Heart left ventricle (tissue), 16 donors: ENCODE measurements at regions not wholly inside any gene's neighbourhood (a gene's known extent, or its start where the extent isn't known, plus 50 kb on each side); places are given as distances from the start of the nearest gene placed in this dataset.

Experiments
- ATAC-seq, 4 donors: fragments of 200-7000 bp; cut with Tn5 transposase; one replicate each; pipeline ENCODE4 v1.9.1; 2020 to 2022; ENCODE audit warnings: moderate library complexity in 4 of 4, mild to moderate bottlenecking in 3 of 4, moderate number of reproducible peaks in 1 of 4
- DNase-seq, 5 donors: peaks; one replicate each; pipeline ENCODE4 v3.0.0-alpha.2; 2020
- H3K27ac ChIP-seq, 12 donors: fragments of 200-600 bp; sonication (generic) in 4 of 12; one replicate each; pipeline versions ENCODE4 v1.5.0 to v1.8.0; 2016 to 2022; ENCODE audit warnings: mild to moderate bottlenecking in 2 of 12
- H3K27me3 ChIP-seq, 9 donors: fragments of 200-600 bp; sonication (generic) in 2 of 9; one replicate each; pipeline versions ENCODE4 v1.5.1 to v1.8.0; 2016 to 2022; ENCODE audit warnings: mild to moderate bottlenecking in 3 of 9
- H3K36me3 ChIP-seq, 9 donors: fragments of 200-600 bp; sonication (generic) in 2 of 9; one replicate each; pipeline versions ENCODE4 v1.5.0 to v1.8.0; 2018 to 2022; ENCODE audit warnings: mild to moderate bottlenecking in 2 of 9
- H3K4me1 ChIP-seq, 12 donors: fragments of 200-600 bp; sonication (generic) in 4 of 12; one replicate each; pipeline versions ENCODE4 v1.5.0 to v1.8.0; 2016 to 2022; ENCODE audit warnings: mild to moderate bottlenecking in 3 of 12
- H3K4me3 ChIP-seq, 12 donors: fragments of 200-600 bp; sonication (generic) in 4 of 12; one replicate each; pipeline versions ENCODE4 v1.5.0 to v1.8.0; 2017 to 2022; ENCODE audit warnings: mild to moderate bottlenecking in 9 of 12, moderate library complexity in 4 of 12
- H3K9me3 ChIP-seq, 12 donors: fragments of 200-600 bp; sonication (generic) in 4 of 12; one replicate each; pipeline versions ENCODE4 v1.5.0 to v1.8.0; 2016 to 2022; ENCODE audit warnings: mild to moderate bottlenecking in 1 of 12
- POLR2A ChIP-seq, 2 donors: fragments of 450-650 bp; IDR thresholded peaks; one replicate each; pipeline ENCODE4 v1.6.1; 2017; ENCODE audit warnings: antibody characterized with exemption in 2 of 2, mild to moderate bottlenecking in 2 of 2, moderate library complexity in 2 of 2
- WGBS, 4 donors: extraction: QIAGEN DNeasy Blood & Tissue Kit in 2 of 4; methylation state at CpG; one replicate each; pipeline versions ENCODE4 v1.1.5 to v1.1.7; 2013 to 2018; 5-methylcytosine and 5-hydroxymethylcytosine counted together
- intact Hi-C, 10 donors: fragments of 100-400 bp; cut with DNase I; formaldehyde crosslinking; loops; one replicate each; pipeline versions ENCODE4 v1.11.1 to v1.14.2; 2022
- TF ChIP-seq, protein P1 (sequence below), 12 donors: fragments of 200-600 bp; sonication (generic) in 4 of 12; IDR thresholded peaks; one replicate each; pipeline versions ENCODE4 v1.5.0 to v1.8.0; 2018 to 2022; ENCODE audit warnings: antibody characterized with exemption in 12 of 12, mild to moderate bottlenecking in 5 of 12
- donor health status: ischemic (EF 13 %, LVEDD 7.1; RV severe dilation, severe dysfunction).
- donor health status: healthy with polysubstance abuse.
- donor health status: DM: no; HTN: yes; CAD: no.
- donor health status: DM: no; HTN: no; CAD: no.
- donor health status: ischemic (EF 25% LVEDD 6.9; RV normal size, moderate dysfunction).
- donor health status: ischemic (EF 25% LVEDD 5.7; RV mildly dilated, moderate dysfunction).
- donor health status: healthy.
- donor health status: DM: yes; HTN: yes; CAD: no.
- donor health status: ischemic (EF 35%, LVEDD 5.7; RV mildly dilated, moderate dysfunction).
- donor health status: nonischemic (EF 11% LVEDD 7.7; RV severe dilation, severe dysfunction).
- donor health status: DM: yes; HTN: yes; CAD: no.
- donor health status: PGD.
- donor health status: ischemic (EF 29% LVEDD 5.4; RV normal size, mild dysfunction).
- donor health status: nonischemic (EF 23%, LVEDD 6.1; RV moderate dilation, normal function).

DNA sequence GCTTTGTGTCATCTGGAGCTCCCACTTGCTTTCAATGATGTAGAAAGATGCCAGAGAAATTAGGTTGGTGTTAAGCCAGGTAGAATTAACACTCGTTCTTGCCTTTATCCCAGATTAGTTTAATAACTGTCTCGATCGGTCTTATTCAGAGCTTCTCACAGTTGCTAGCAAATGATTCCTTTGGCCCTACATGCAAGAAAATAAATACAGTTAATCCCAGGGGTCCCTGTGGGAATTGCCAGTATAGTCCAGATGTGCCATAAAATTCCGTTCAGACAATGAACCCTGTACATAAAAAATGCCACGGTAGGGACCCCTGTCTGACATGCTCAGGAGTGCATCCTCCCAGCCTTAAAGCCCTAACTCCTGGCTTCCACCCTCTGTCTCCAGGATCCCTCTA is 207.5 kb downstream of the ARHGAP12 start:
- TF ChIP-seq POLR2A (IDR thresholded peaks at IDR 0.05), result no peak
- TF ChIP-seq, protein P1, sequence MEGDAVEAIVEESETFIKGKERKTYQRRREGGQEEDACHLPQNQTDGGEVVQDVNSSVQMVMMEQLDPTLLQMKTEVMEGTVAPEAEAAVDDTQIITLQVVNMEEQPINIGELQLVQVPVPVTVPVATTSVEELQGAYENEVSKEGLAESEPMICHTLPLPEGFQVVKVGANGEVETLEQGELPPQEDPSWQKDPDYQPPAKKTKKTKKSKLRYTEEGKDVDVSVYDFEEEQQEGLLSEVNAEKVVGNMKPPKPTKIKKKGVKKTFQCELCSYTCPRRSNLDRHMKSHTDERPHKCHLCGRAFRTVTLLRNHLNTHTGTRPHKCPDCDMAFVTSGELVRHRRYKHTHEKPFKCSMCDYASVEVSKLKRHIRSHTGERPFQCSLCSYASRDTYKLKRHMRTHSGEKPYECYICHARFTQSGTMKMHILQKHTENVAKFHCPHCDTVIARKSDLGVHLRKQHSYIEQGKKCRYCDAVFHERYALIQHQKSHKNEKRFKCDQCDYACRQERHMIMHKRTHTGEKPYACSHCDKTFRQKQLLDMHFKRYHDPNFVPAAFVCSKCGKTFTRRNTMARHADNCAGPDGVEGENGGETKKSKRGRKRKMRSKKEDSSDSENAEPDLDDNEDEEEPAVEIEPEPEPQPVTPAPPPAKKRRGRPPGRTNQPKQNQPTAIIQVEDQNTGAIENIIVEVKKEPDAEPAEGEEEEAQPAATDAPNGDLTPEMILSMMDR (IDR thresholded peaks at IDR 0.05), result no peak
- ATAC-seq (no peak), DNase-seq (no peak)
- intact Hi-C loops, result no loop called here
- no peaks in the 10 kb centered on the region for H3K4me1 ChIP-seq
- H3K36me3 ChIP-seq, result no peaks in the 10 kb centered on the region
- WGBS, 4 donors, result 78 to 89% (median 85%) methylated on average over 5 of the region's 5 CpGs
- H3K9me3 ChIP-seq, result no peaks in the 10 kb centered on the region
- H3K27ac ChIP-seq, result no peak overlapping the region
- H3K27me3 ChIP-seq, result no peaks in the 10 kb centered on the region
- no peak overlapping the region for H3K4me3 ChIP-seq

DNA sequence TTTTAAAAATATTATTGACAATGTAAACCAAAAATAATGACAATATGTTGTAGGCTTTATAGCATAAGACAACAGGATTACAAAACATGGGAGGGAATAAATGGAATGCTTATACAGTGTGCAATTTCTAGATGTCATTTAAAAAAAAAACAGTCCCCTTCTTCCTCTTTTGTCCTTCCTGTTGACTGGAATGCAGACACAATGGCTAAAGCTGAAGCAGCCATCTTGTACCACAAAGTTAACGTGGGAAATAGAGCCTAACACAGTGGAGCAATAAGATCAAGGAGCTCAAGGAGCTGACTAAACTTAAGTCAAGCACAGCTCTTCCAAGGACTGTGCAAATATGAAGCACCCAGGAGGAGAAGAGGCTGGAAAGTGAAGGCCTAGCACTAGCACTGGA is 208.1 kb downstream of the ARHGAP12 start:
- Histone ChIP-seq H3K27me3 (no peaks in the 10 kb centered on the region), H3K27ac (no peak overlapping the region), H3K4me1 (no peaks in the 10 kb centered on the region), H3K4me3 (no peak overlapping the region), H3K9me3 (no peaks in the 10 kb centered on the region), H3K36me3 (no peaks in the 10 kb centered on the region)
- TF ChIP-seq, protein P1 (IDR thresholded peaks at IDR 0.05), result no peak
- no peak for TF ChIP-seq POLR2A (IDR thresholded peaks at IDR 0.05)
- intact Hi-C loops, result no loop called here
- WGBS, 4 donors, result 70 to 92% (median 84%) methylated on average over 1 of the region's 1 CpG
- DNase-seq, result no peak
- no peak for ATAC-seq

DNA sequence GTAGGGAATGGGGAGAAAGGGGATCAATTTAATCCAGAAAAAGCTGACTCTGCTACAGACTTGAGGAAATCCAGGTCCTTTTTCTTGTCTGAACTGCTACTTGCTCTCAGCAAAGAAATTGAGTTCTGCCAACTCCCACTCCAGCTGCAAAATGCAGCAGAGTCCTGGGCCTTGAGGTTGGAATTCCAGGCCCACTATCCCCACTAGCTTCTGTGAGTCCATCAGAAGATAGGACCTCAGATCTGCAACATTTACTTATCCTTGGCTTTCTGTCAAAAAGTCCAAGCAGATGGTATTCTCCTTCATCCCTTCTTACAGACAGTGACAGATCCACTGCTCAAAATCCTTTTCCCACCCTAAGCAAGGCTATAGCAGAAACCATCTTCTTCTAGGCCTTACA is 219.2 kb downstream of the ARHGAP12 start:
- peaks cover 0 to 53% (median 40%) of the 10 kb centered on the region in 12 donors for H3K4me1 ChIP-seq
- no peaks in the 10 kb centered on the region for H3K27me3 ChIP-seq
- ATAC-seq (no peak), DNase-seq (no peak)
- intact Hi-C loops, result loop anchor here (1.0 to 10.0 kb wide), 17 partner anchors 33 to 955 kb away; partner anchors contain the start of gene ZNF438 (in 2 of the 10)
- H3K9me3 ChIP-seq, result peaks cover 0 to 32% (median 13%) of the 10 kb centered on the region in 12 donors
- H3K36me3 ChIP-seq, result no peaks in the 10 kb centered on the region
- peak overlapping the region; percentile 74 to 97 (median 87) for H3K27ac ChIP-seq
- TF ChIP-seq POLR2A (IDR thresholded peaks at IDR 0.05), result no peak
- TF ChIP-seq, protein P1 (IDR thresholded peaks at IDR 0.05), result no peak
- no peak overlapping the region for H3K4me3 ChIP-seq

DNA sequence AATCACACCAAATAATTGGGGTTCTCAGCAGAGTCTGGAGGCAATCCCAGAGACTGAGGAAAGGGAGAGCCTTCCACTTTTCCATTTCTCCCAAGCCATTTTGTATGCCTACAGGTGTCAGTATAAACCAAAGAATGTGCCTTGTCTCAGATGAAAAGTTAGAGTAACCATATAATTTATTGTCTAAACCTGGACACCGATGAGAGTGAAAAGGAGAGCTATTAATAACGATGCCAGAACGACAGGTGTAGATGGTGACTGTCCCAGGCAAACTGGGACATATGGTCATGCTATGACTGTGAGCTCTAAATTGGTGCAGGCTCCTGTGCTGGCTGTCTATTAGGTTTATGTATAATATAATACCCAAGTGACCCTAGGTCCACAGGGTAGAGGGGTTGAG is 219.6 kb downstream of the ARHGAP12 start:
- intact Hi-C loops, result loop anchor here (1.0 to 10.0 kb wide), 17 partner anchors 33 to 954 kb away; partner anchors contain the start of gene ZNF438 (in 2 of the 10)
- DNase-seq (no peak), ATAC-seq (peak in 1 of 4 donors; percentile 10)
- H3K36me3 ChIP-seq, result no peaks in the 10 kb centered on the region
- H3K27me3 ChIP-seq, result no peaks in the 10 kb centered on the region
- 44 to 57% (median 50%) methylated on average over 3 of the region's 3 CpGs for WGBS, 4 donors
- H3K4me3 ChIP-seq, result no peak overlapping the region
- no peak for TF ChIP-seq POLR2A (IDR thresholded peaks at IDR 0.05)
- TF ChIP-seq, protein P1 (IDR thresholded peaks at IDR 0.05), result peak in 10 of 12 donors; percentile 8 to 60 (median 37)
- peak overlapping the region; percentile 74 to 97 (median 87) for H3K27ac ChIP-seq
- H3K4me1 ChIP-seq, result peaks cover 0 to 58% (median 40%) of the 10 kb centered on the region in 12 donors
- peaks cover 0 to 32% (median 13%) of the 10 kb centered on the region in 12 donors for H3K9me3 ChIP-seq
